ENCODE measurements at regions not wholly inside any gene's neighbourhood (a gene's known extent, or its start where the extent isn't known, plus 50 kb on each side); places are given as distances from the start of the nearest gene placed in this dataset.

DNA sequence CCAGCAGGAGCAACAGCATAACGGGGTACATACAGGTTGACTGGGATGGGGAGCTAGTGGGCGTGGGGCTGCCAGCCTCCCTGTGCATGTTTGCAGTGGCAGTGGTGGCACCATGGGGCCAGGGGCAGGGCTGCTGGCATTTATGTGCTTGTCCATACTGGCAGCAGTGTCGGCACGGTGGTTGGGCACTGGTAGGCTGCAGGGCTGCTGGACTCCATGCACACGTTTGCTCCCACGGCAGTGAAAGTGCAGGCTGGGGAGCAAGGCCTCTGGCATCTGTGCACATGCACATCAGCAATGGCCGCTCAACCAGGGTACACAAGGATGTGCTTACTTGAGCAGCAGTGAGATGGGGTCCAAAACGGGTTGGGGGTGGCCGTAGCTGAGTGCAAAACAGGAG is 159.5 kb upstream of the KHDRBS2 start:
- 92 to 95% methylated on average over 7 to 9 of the region's 9 CpGs for WGBS, 2 donors
- Histone ChIP-seq H3K27ac (no peak overlapping the region), H3K4me1 (no peaks in the 10 kb centered on the region), H3K27me3 (no peaks in the 10 kb centered on the region), H3K9me3 (no peaks in the 10 kb centered on the region), H3K36me3 (no peaks in the 10 kb centered on the region), H3K4me3 (replicated peaks in 1 of 3) (no peak overlapping the region)
- intact Hi-C loops (cut with DNase I): no loop called here
- TF ChIP-seq POLR2A (IDR thresholded peaks at IDR 0.05) (no peak), CTCF (IDR thresholded peaks at IDR 0.05) (no peak)
- DNase-seq: no peak

- TF ChIP-seq POLR2A (IDR thresholded peaks at IDR 0.05) (no peak), CTCF (IDR thresholded peaks at IDR 0.05) (no peak)
- H3K27me3 ChIP-seq: no peaks in the 10 kb centered on the region
- H3K27ac ChIP-seq: no peak overlapping the region
- no peaks in the 10 kb centered on the region for H3K36me3 ChIP-seq
- H3K9me3 ChIP-seq: no peaks in the 10 kb centered on the region
- intact Hi-C loops (cut with DNase I): no loop called here
- no peak for DNase-seq
- H3K4me3 ChIP-seq (replicated peaks in 1 of 3): no peak overlapping the region
- no peaks in the 10 kb centered on the region for H3K4me1 ChIP-seq
- 100% methylated on average over 1 of the region's 1 CpG for WGBS, 2 donors
These were observed 155.2 kb upstream of the KHDRBS2 start for GRCh38 chr6:62441182-62441581.

DNA sequence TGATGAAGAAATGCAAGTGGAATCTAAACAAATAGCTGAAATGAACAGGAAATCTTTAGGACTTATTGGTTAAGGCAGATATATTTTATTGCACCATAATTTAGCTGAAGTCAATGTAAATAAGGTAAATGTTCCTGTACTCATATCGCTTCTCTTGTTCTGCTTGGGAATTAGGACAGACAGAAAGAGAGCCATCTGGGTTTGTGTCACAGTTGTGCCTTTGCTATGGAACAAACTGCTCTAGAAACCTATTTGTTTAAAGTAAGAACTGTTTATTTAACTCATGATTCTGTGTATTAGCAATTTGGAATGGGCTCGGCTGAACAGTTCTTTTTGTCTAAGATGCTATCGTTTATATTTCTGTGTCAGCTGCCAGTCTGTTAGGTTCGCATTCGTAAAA is 143.8 kb upstream of the KHDRBS2 start:
- H3K9me3 ChIP-seq: no peaks in the 10 kb centered on the region
- no peaks in the 10 kb centered on the region for H3K4me1 ChIP-seq

GRCh38 chr6:62400521-62401259 is 114.7 kb upstream of the KHDRBS2 start:
- Histone ChIP-seq H3K27ac (no peak overlapping the region), H3K9me3 (no peaks in the 10 kb centered on the region), H3K36me3 (no peaks in the 10 kb centered on the region), H3K27me3 (no peaks in the 10 kb centered on the region), H3K4me1 (no peaks in the 10 kb centered on the region), H3K4me3 (replicated peaks in 1 of 3) (no peak overlapping the region)
- intact Hi-C loops (cut with DNase I): no loop called here
- TF ChIP-seq CTCF (IDR thresholded peaks at IDR 0.05) (no peak), POLR2A (IDR thresholded peaks at IDR 0.05) (no peak)
- 71 to 80% methylated on average over 5 to 6 of the region's 6 CpGs for WGBS, 2 donors
- DNase-seq: no peak

More for the DNA sequence above, 143.8 kb upstream of the KHDRBS2 start:
- H3K27me3 ChIP-seq: no peaks in the 10 kb centered on the region
- intact Hi-C loops (cut with DNase I): no loop called here
- no peak overlapping the region for H3K27ac ChIP-seq
- H3K36me3 ChIP-seq: no peaks in the 10 kb centered on the region
- no peak for DNase-seq
- no peak overlapping the region for H3K4me3 ChIP-seq (replicated peaks in 1 of 3)
- no peak for TF ChIP-seq CTCF (IDR thresholded peaks at IDR 0.05)
- no peak for TF ChIP-seq POLR2A (IDR thresholded peaks at IDR 0.05)
- WGBS, 2 donors: 89 to 90% methylated on average over 5 of the region's 5 CpGs

DNA sequence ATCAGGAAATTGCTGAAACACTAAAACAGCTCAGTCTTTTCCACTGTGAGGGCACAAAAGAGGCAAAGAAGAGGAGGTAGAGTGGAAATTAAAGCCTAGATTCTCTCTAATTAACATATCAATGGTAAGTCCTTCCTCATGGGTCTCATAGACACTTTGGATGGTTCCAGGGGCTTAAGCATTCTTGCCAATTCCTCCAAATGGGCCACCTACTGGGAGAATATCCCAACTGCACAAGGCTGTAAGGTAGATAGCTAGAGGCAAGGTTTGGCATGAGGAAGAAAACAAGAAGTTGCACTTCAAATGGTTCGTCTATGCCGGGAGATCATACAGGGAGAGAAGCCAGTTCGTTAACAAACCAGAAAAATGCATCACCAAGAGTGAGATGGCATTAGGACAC is 107.6 kb upstream of the KHDRBS2 start:
- H3K4me3 ChIP-seq (replicated peaks in 1 of 3): no peak overlapping the region
- intact Hi-C loops (cut with DNase I): no loop called here
- no peaks in the 10 kb centered on the region for H3K27me3 ChIP-seq
- H3K9me3 ChIP-seq: no peaks in the 10 kb centered on the region
- no peaks in the 10 kb centered on the region for H3K4me1 ChIP-seq
- DNase-seq: no peak
- no peaks in the 10 kb centered on the region for H3K36me3 ChIP-seq
- WGBS, 2 donors: 96% methylated on average over 3 of the region's 3 CpGs
- no peak for TF ChIP-seq POLR2A (IDR thresholded peaks at IDR 0.05)
- no peak for TF ChIP-seq CTCF (IDR thresholded peaks at IDR 0.05)
- H3K27ac ChIP-seq: no peak overlapping the region

Measured in thyroid gland (tissue), 4 donors.